ENCODE measurements at regions not wholly inside any gene's neighbourhood (a gene's known extent, or its start where the extent isn't known, plus 50 kb on each side); places are given as distances from the start of the nearest gene placed in this dataset.

- DNase-seq (ENCODE audit: low read depth in 2 of 2) = no peak
These were observed 190.0 kb upstream of the MIR17HG start for GRCh38 chr13:91157273-91158016.

GRCh38 chr13:91158017-91158395 lies 189.5 kb upstream of the MIR17HG start:
- DNase-seq (ENCODE audit: low read depth in 2 of 2) = no peak

- DNase-seq (ENCODE audit: low read depth in 2 of 2) = no peak
These were observed 185.3 kb upstream of the MIR17HG start for GRCh38 chr13:91162180-91162579.

GRCh38 chr13:91162589-91162988 lies 184.9 kb upstream of the MIR17HG start:
- DNase-seq (ENCODE audit: low read depth in 2 of 2) = no peak

GRCh38 chr13:91165758-91166157 lies 181.7 kb upstream of the MIR17HG start:
- DNase-seq (ENCODE audit: low read depth in 2 of 2) = no peak

- DNase-seq (ENCODE audit: low read depth in 2 of 2) = no peak
These were observed 180.6 kb upstream of the MIR17HG start for GRCh38 chr13:91166714-91167511.

GRCh38 chr13:91167706-91168385 lies 179.6 kb upstream of the MIR17HG start:
- DNase-seq (ENCODE audit: low read depth in 2 of 2) = no peak

- DNase-seq (ENCODE audit: low read depth in 2 of 2) = no peak
These were observed 179.1 kb upstream of the MIR17HG start for GRCh38 chr13:91168386-91168711.

- no peak for DNase-seq (ENCODE audit: low read depth in 2 of 2)
These were observed 178.0 kb upstream of the MIR17HG start for GRCh38 chr13:91169321-91170050.

- DNase-seq (ENCODE audit: low read depth in 2 of 2) = no peak
These were observed 175.3 kb upstream of the MIR17HG start for GRCh38 chr13:91172160-91172559.

- no peak for DNase-seq (ENCODE audit: low read depth in 2 of 2)
These were observed 172.5 kb upstream of the MIR17HG start for GRCh38 chr13:91174886-91175501.

- DNase-seq (ENCODE audit: low read depth in 2 of 2) = no peak
These were observed 169.4 kb upstream of the MIR17HG start for GRCh38 chr13:91178099-91178498.

GRCh38 chr13:91181892-91182291 lies 165.6 kb upstream of the MIR17HG start:
- DNase-seq (ENCODE audit: low read depth in 2 of 2) = no peak

- no peak for DNase-seq (ENCODE audit: low read depth in 2 of 2)
These were observed 163.1 kb upstream of the MIR17HG start for GRCh38 chr13:91184244-91184926.

- no peak for DNase-seq (ENCODE audit: low read depth in 2 of 2)
These were observed 162.1 kb upstream of the MIR17HG start for GRCh38 chr13:91185294-91185863.

GRCh38 chr13:91187522-91187921 lies 160.0 kb upstream of the MIR17HG start:
- DNase-seq (ENCODE audit: low read depth in 2 of 2) = no peak

GRCh38 chr13:91189506-91189905 lies 158.0 kb upstream of the MIR17HG start:
- no peak for DNase-seq (ENCODE audit: low read depth in 2 of 2)

GRCh38 chr13:91193358-91193757 lies 154.1 kb upstream of the MIR17HG start:
- DNase-seq (ENCODE audit: low read depth in 2 of 2) = no peak

- no peak for DNase-seq (ENCODE audit: low read depth in 2 of 2)
These were observed 151.7 kb upstream of the MIR17HG start for GRCh38 chr13:91195789-91196188.

- no peak for DNase-seq (ENCODE audit: low read depth in 2 of 2)
These were observed 150.5 kb upstream of the MIR17HG start for GRCh38 chr13:91196958-91197357.

GRCh38 chr13:91199866-91200265 lies 147.6 kb upstream of the MIR17HG start:
- no peak for DNase-seq (ENCODE audit: low read depth in 2 of 2)

Data from activated CD4-positive, alpha-beta T cell treated with anti-CD3 and anti-CD28 coated beads for 24 hours (primary cell).